Glutamatergic neuron (in vitro differentiated cells): ENCODE measurements at regions not wholly inside any gene's neighbourhood (a gene's known extent, or its start where the extent isn't known, plus 50 kb on each side); places are given as distances from the start of the nearest gene placed in this dataset.

Experiments
- DNase-seq: peaks from one replicate; pipeline ENCODE4 v3.0.0; 2022
- H3K27ac Mint-ChIP-seq: one replicate; pipeline ENCODE4 v1.8.0; 2020; ENCODE audit warnings: mild to moderate bottlenecking, mixed read lengths, inconsistent platforms; ENCODE audit not compliant: unreplicated experiment
- H3K27me3 Mint-ChIP-seq: one replicate; pipeline ENCODE4 v1.8.0; 2020; ENCODE audit warnings: mild to moderate bottlenecking, moderate library complexity, mixed read lengths, inconsistent platforms; ENCODE audit not compliant: unreplicated experiment
- H3K36me3 Mint-ChIP-seq: one replicate; pipeline ENCODE4 v1.8.0; 2020; ENCODE audit warnings: mild to moderate bottlenecking, mixed read lengths, inconsistent platforms; ENCODE audit not compliant: unreplicated experiment
- H3K4me1 Mint-ChIP-seq: one replicate; pipeline ENCODE4 v1.8.0; 2020; ENCODE audit warnings: mild to moderate bottlenecking, low read depth, mixed read lengths, inconsistent platforms; ENCODE audit not compliant: unreplicated experiment
- H3K4me3 Mint-ChIP-seq: one replicate; pipeline ENCODE4 v1.8.0; 2020; ENCODE audit warnings: mild to moderate bottlenecking, mixed read lengths, inconsistent platforms; ENCODE audit not compliant: unreplicated experiment
- H3K9me3 Mint-ChIP-seq: one replicate; pipeline ENCODE4 v1.8.0; 2020; ENCODE audit warnings: mild to moderate bottlenecking, moderate library complexity, mixed read lengths, inconsistent platforms; ENCODE audit not compliant: unreplicated experiment
- TF ChIP-seq, protein P1 (sequence below): fragments of 200-600 bp; sonication (generic); IDR thresholded peaks from one replicate; pipeline ENCODE4 v1.5.0; 2021; ENCODE audit not compliant: partially characterized antibody, unreplicated experiment

DNA sequence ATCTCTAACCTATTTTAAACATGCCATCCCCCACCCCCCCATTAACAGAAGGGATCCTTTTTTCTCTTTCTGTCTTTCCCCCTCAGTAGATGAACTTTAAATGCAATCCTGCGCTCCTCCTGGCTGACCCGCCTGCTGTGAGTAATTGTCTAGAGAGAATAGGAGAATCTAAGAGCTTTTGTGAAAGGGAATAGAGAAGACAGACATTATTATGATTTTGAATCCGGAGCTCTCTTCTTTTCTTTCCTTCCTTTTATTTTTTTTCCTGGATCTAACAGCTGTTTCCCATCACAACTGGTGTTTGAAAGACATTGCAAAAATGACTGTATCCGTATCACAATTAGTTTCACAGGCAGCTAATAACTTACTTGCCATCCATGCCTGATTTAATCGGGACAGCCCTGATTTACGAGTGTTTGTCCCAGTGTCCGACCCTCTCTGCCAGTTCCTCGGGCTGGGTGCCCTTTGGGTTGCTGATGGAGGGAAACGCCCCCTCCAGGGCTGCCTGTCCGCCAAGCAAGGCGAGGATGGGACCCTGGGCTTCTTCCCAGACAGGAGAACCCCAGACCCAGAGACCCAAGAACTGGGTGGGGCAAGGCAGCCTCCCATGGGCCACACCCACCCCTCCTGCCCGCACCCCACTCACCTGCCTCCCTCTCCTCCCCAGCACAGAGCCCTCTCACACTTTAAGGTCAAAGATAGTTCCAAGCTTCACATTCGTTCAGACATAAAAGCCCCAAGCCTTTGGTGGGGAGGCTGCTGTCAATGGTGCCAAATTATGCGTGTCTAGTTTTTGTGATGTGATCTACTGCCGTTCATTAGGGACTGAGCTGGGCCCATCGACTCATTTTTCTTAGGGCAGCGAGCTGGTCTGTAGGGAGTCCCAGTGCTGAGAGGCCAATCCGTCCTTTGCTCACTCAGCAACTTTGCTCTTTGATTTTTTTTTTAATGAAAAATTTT, 231.7 kb downstream of the ZNF516 start:
- peaks cover 21% of the 10 kb centered on the region for H3K4me1 Mint-ChIP-seq
- TF ChIP-seq, protein P1, sequence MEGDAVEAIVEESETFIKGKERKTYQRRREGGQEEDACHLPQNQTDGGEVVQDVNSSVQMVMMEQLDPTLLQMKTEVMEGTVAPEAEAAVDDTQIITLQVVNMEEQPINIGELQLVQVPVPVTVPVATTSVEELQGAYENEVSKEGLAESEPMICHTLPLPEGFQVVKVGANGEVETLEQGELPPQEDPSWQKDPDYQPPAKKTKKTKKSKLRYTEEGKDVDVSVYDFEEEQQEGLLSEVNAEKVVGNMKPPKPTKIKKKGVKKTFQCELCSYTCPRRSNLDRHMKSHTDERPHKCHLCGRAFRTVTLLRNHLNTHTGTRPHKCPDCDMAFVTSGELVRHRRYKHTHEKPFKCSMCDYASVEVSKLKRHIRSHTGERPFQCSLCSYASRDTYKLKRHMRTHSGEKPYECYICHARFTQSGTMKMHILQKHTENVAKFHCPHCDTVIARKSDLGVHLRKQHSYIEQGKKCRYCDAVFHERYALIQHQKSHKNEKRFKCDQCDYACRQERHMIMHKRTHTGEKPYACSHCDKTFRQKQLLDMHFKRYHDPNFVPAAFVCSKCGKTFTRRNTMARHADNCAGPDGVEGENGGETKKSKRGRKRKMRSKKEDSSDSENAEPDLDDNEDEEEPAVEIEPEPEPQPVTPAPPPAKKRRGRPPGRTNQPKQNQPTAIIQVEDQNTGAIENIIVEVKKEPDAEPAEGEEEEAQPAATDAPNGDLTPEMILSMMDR = no peak
- no peaks in the 10 kb centered on the region for H3K36me3 Mint-ChIP-seq
- no peak overlapping the region for H3K4me3 Mint-ChIP-seq
- no peak overlapping the region for H3K27ac Mint-ChIP-seq
- no peak for DNase-seq
- H3K27me3 Mint-ChIP-seq = peaks cover 2% of the 10 kb centered on the region
- H3K9me3 Mint-ChIP-seq = no peaks in the 10 kb centered on the region

DNA sequence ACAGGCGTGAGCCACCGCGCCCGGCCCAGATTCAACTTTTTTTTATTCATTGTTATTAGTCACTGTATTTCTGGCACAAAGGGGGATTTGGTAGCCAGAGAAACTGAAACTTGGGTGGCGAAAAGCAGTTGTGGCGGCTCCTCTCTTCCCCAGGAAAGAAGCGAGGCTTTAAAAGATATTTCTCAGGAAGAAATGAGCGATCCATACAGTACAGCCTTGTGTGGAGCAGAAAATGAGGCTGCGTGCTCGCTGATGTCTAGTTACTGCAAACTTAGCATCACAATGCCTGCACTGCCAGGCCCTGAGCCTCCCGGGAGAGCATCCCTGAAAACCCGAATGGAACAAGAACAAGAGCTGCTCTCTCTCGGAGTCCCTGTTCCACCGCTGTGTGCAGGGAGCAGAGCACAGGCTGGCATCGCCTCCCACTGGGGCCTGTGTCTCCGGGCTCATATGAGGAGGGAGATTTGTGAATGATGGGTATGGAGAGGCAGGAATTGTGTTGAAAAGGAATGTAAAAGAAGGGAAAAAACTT, 234.0 kb downstream of the ZNF516 start:
- no peak overlapping the region for H3K27ac Mint-ChIP-seq
- H3K4me1 Mint-ChIP-seq = peaks cover 21% of the 10 kb centered on the region
- H3K36me3 Mint-ChIP-seq = no peaks in the 10 kb centered on the region
- TF ChIP-seq, protein P1 = no peak
- peaks cover 2% of the 10 kb centered on the region for H3K27me3 Mint-ChIP-seq
- DNase-seq = peak; percentile 37
- no peaks in the 10 kb centered on the region for H3K9me3 Mint-ChIP-seq
- no peak overlapping the region for H3K4me3 Mint-ChIP-seq

DNA sequence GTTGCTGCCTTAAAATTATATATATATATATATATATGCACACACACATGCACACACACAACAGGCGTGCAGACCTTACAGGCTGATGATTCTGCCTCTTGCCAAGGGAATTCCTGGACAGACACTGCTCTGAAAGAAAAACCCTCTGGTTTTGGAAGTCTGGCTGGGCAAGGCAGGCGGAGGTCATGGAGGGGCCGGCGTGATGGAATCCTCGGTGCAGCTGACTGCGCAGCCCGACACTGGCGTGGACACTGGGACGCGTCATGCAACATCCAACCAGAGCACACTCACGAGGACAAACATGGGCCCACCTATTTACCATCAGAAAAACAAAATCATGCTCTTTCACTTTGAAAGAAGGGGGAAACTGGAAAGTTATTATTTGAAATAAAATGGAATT, 235.3 kb downstream of the ZNF516 start:
- no peak overlapping the region for H3K4me3 Mint-ChIP-seq

DNA sequence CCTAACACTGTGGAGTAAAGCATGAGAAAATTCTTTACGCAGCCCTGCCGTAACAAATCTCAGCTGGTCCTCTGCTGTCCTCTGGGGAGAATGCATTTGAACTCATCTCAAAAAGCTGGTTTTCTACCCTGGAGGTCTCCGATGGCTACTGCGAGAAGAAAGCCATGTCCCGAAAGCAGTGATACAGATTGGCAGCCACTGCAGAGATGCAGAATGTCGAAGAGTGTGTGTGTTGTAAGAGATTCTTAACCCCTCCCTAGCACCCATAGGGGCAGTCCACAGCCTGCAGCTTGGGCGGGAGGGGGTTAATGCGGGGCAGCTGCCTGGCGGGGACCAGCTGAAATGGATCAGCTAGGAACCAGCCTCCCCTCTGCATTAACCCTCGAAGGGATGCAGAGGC, 235.9 kb downstream of the ZNF516 start:
- DNase-seq = no peak
- TF ChIP-seq, protein P1 = peak; percentile 12
- Mint-ChIP-seq H3K9me3 (no peaks in the 10 kb centered on the region), H3K27me3 (peaks cover 2% of the 10 kb centered on the region), H3K36me3 (no peaks in the 10 kb centered on the region), H3K4me1 (peaks cover 21% of the 10 kb centered on the region), H3K27ac (no peak overlapping the region), H3K4me3 (no peak overlapping the region)

More for the DNA sequence above, 235.3 kb downstream of the ZNF516 start:
- peaks cover 2% of the 10 kb centered on the region for H3K27me3 Mint-ChIP-seq
- H3K27ac Mint-ChIP-seq = no peak overlapping the region
- TF ChIP-seq, protein P1 = no peak
- DNase-seq = no peak
- no peaks in the 10 kb centered on the region for H3K36me3 Mint-ChIP-seq
- no peaks in the 10 kb centered on the region for H3K9me3 Mint-ChIP-seq
- peaks cover 21% of the 10 kb centered on the region for H3K4me1 Mint-ChIP-seq

DNA sequence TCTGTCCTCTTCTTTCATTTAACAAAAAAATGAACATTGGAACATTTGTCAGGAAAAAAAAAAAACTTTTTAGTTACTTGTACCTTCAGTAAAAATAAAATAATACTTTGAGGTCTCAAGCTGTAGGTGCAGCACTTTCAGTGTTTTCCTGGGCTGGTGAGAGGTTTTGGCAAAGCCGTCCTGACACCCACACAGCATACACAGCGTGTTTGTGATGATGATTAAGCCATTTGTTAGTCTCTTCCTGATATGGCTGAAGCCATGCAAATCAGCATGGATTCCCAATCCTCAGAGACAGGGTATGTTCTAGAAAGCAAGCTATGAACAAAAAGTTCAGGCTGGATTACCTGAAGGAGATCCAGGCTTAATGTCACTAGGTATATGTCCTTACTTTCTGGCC, 236.8 kb downstream of the ZNF516 start:
- peaks cover 21% of the 10 kb centered on the region for H3K4me1 Mint-ChIP-seq
- no peaks in the 10 kb centered on the region for H3K9me3 Mint-ChIP-seq
- H3K27ac Mint-ChIP-seq = no peak overlapping the region
- H3K4me3 Mint-ChIP-seq = no peak overlapping the region
- DNase-seq = no peak
- peaks cover 2% of the 10 kb centered on the region for H3K27me3 Mint-ChIP-seq
- no peaks in the 10 kb centered on the region for H3K36me3 Mint-ChIP-seq
- TF ChIP-seq, protein P1 = no peak
